Hematopoietic multipotent progenitor cell (in vitro differentiated cells): ENCODE measurements at regions not wholly inside any gene's neighbourhood (a gene's known extent, or its start where the extent isn't known, plus 50 kb on each side); places are given as distances from the start of the nearest gene placed in this dataset.

Experiments used
- DNase-seq, 3 donors: peaks; one replicate each; pipeline ENCODE4 v3.0.0-alpha.2; 2011 to 2015; ENCODE audit warnings: low read depth in 2 of 3, low spot score in 2 of 3

- no peak for DNase-seq
Observed at GRCh38 chr10:44476409-44477045, 91.6 kb upstream of the CXCL12 start.

- no peak for DNase-seq
Observed at GRCh38 chr10:44477046-44477425, 92.1 kb upstream of the CXCL12 start.

- DNase-seq, result no peak
Observed at GRCh38 chr10:44478040-44478439, 93.1 kb upstream of the CXCL12 start.

GRCh38 chr10:44478876-44479705, 94.2 kb upstream of the CXCL12 start:
- no peak for DNase-seq

GRCh38 chr10:44492678-44493077, 107.8 kb upstream of the CXCL12 start:
- DNase-seq, result no peak

GRCh38 chr10:44498222-44498621, 113.3 kb upstream of the CXCL12 start:
- DNase-seq, result no peak

GRCh38 chr10:44500451-44500850, 115.6 kb upstream of the CXCL12 start:
- no peak for DNase-seq

GRCh38 chr10:44506386-44506785, 121.5 kb upstream of the CXCL12 start:
- DNase-seq, result no peak

GRCh38 chr10:44510379-44511115, 125.7 kb upstream of the CXCL12 start:
- no peak for DNase-seq

GRCh38 chr10:44511166-44511565, 126.3 kb upstream of the CXCL12 start:
- DNase-seq, result no peak

- no peak for DNase-seq
Observed at GRCh38 chr10:44511601-44512000, 126.7 kb upstream of the CXCL12 start.

GRCh38 chr10:44512431-44513022, 127.6 kb upstream of the CXCL12 start:
- DNase-seq, result no peak

- DNase-seq, result no peak
Observed at GRCh38 chr10:44513591-44513990, 128.7 kb upstream of the CXCL12 start.

GRCh38 chr10:44516891-44517290, 132.0 kb upstream of the CXCL12 start:
- no peak for DNase-seq

- no peak for DNase-seq
Observed at GRCh38 chr10:44517635-44518034, 132.7 kb upstream of the CXCL12 start.

- DNase-seq, result no peak
Observed at GRCh38 chr10:44519361-44519760, 134.5 kb upstream of the CXCL12 start.

GRCh38 chr10:44520651-44521050, 135.8 kb upstream of the CXCL12 start:
- no peak for DNase-seq

GRCh38 chr10:44539178-44539577, 154.3 kb upstream of the CXCL12 start:
- no peak for DNase-seq

GRCh38 chr10:44552726-44553125, 167.8 kb upstream of the CXCL12 start:
- DNase-seq, result no peak

- DNase-seq, result no peak
Observed at GRCh38 chr10:44557596-44558191, 172.8 kb upstream of the CXCL12 start.

GRCh38 chr10:44558521-44558920, 173.6 kb upstream of the CXCL12 start:
- no peak for DNase-seq
